ENCODE measurements at regions not wholly inside any gene's neighbourhood (a gene's known extent, or its start where the extent isn't known, plus 50 kb on each side); places are given as distances from the start of the nearest gene placed in this dataset.

GRCh38 chr4:56272003-56272402, 115.3 kb downstream of the AASDH start:
- TF ChIP-seq POLR2A (IDR thresholded peaks at IDR 0.05) (peak; percentile 44 to 71), CTCF (IDR thresholded peaks at IDR 0.05) (no peak)

All from Peyer's patch (tissue), 4 donors.